NCI-H526 (cell line): ENCODE measurements at regions not wholly inside any gene's neighbourhood (a gene's known extent, or its start where the extent isn't known, plus 50 kb on each side); places are given as distances from the start of the nearest gene placed in this dataset.
A peak's percentile ranks its signal among the peaks of the same experiment; 100 is the strongest.

ENCODE experiments used
- DNase-seq, 2 experiments: peaks; one replicate each; lab custom pipeline; 2025; lab: John Stamatoyannopoulos, UW

GRCh38 chr10:69716711-69717560 lies 84.8 kb upstream of the COL13A1 start:
- peak; percentile 47 to 75 for DNase-seq

- no peak for DNase-seq
Measured at GRCh38 chr10:69718951-69719350, 82.8 kb upstream of the COL13A1 start.

- DNase-seq, result no peak
Measured at GRCh38 chr10:69721690-69722310, 79.9 kb upstream of the COL13A1 start.

GRCh38 chr10:69723653-69724052 lies 78.1 kb upstream of the COL13A1 start:
- no peak for DNase-seq

GRCh38 chr10:69726850-69727249 lies 74.9 kb upstream of the COL13A1 start:
- no peak for DNase-seq

- peak in 1 of 2 experiments; percentile 4 for DNase-seq
Measured at GRCh38 chr10:69728335-69728870, 73.3 kb upstream of the COL13A1 start.

GRCh38 chr10:69729326-69730048 lies 72.2 kb upstream of the COL13A1 start:
- DNase-seq, result no peak

GRCh38 chr10:69730251-69731156 lies 71.2 kb upstream of the COL13A1 start:
- DNase-seq, result no peak

- DNase-seq, result no peak
Measured at GRCh38 chr10:69731184-69731583, 70.5 kb upstream of the COL13A1 start.

- no peak for DNase-seq
Measured at GRCh38 chr10:69731698-69732097, 70.0 kb upstream of the COL13A1 start.

GRCh38 chr10:69732147-69732825 lies 69.4 kb upstream of the COL13A1 start:
- no peak for DNase-seq

- no peak for DNase-seq
Measured at GRCh38 chr10:69732826-69733150, 68.9 kb upstream of the COL13A1 start.

GRCh38 chr10:69733791-69734261 lies 67.9 kb upstream of the COL13A1 start:
- DNase-seq, result no peak

GRCh38 chr10:69734416-69734796 lies 67.3 kb upstream of the COL13A1 start:
- DNase-seq, result no peak

GRCh38 chr10:69734797-69735468 lies 66.8 kb upstream of the COL13A1 start:
- DNase-seq, result no peak

GRCh38 chr10:69736886-69737641 lies 64.6 kb upstream of the COL13A1 start:
- no peak for DNase-seq

- DNase-seq, result no peak
Measured at GRCh38 chr10:69738071-69738470, 63.6 kb upstream of the COL13A1 start.

- no peak for DNase-seq
Measured at GRCh38 chr10:69738858-69739435, 62.8 kb upstream of the COL13A1 start.

GRCh38 chr10:69739634-69740033 lies 62.1 kb upstream of the COL13A1 start:
- no peak for DNase-seq
